ENCODE measurements at regions not wholly inside any gene's neighbourhood (a gene's known extent, or its start where the extent isn't known, plus 50 kb on each side); places are given as distances from the start of the nearest gene placed in this dataset.
"Not testable (repeated sequence)": the region's sequence is repeated elsewhere in the genome, so short reads cannot be mapped to it uniquely, and the experiment has no call there.

DNA sequence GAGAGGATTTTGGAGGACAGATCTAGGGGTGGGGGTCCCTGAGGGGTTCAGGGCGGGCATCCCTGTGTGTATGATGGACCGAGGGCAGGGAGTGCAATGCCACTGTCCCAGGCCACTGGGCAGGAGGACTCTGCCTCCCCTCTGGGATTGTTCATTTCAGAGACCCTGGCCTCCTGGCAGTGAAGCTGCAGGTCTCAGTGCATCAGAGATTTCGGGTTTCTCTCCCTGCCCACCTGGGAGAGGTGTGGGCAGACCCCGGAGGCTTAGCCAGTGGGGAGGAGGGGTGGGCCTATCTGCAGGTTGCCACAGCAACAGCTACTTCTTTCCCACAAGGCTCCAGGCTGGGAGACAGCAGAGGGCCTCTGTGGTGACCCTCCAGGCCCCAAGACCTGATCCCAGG is 80.1 kb upstream of the LRPAP1 start:
- Mint-ChIP-seq H3K4me1 (no peaks in the 10 kb centered on the region), H3K9me3 (no peaks in the 10 kb centered on the region), H3K36me3 (no peaks in the 10 kb centered on the region), H3K27me3 (no peaks in the 10 kb centered on the region), H3K27ac (no peak overlapping the region), H3K4me3 (no peak overlapping the region)

DNA sequence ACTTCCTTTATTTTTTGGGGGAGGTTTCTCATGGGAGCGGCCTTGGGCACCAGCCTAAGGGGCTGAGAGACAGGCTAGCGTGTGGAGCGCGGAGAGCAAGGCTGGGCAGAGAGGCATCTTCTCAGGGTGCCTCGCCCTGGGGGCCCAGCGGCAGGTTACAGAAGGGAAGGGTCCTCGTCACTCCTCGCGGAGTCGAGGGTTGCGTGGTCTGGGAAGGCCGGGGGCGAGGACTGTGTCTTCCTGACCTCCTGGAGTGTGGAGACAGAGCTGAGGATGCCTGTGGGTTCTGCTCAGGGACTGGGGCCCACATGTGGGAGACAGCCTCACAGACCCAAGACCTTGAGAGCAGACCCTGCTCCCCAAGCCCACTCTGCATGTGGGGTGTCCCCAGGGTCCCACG is 79.6 kb upstream of the LRPAP1 start:
- Mint-ChIP-seq H3K4me3 (no peak overlapping the region), H3K9me3 (no peaks in the 10 kb centered on the region), H3K27ac (no peak overlapping the region), H3K36me3 (no peaks in the 10 kb centered on the region), H3K27me3 (no peaks in the 10 kb centered on the region), H3K4me1 (no peaks in the 10 kb centered on the region)

DNA sequence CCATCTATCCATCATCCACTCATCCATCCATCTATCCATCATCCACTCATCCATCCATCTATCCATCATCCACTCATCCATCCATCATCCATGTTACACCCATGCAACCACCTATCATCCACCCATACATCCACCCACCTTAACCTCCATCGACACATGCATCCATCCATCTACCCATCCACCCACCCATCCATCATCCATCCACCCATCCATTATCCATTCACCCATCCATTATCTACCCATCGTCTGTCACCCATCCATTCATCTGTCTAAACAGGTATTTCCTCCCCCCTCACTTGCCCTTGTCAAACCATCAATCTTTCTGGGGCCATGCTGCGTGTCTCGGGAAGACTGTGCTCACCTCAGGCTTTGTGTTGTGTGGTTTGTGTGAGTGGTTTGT is 78.6 kb upstream of the LRPAP1 start:
- not testable (repeated sequence) for H3K4me3 Mint-ChIP-seq, H3K27ac Mint-ChIP-seq, H3K27me3 Mint-ChIP-seq, H3K4me1 Mint-ChIP-seq, H3K9me3 Mint-ChIP-seq, H3K36me3 Mint-ChIP-seq

DNA sequence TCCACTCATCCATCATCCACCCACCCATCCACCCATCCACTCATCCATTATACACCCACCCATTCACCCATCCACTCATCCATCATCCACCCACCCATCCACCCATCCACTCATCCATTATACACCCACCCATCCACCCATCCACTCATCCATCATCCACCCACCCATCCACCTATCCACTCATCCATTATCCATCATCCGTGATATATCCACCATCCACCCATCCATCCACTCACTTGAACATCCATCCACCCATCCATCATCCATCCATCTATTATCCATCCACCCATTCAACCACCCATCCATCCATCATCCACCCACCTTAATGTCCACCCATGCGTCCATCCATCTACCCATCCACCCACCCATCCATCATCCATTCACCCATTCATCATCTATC is 77.7 kb upstream of the LRPAP1 start:
- H3K27ac Mint-ChIP-seq, H3K36me3 Mint-ChIP-seq, H3K9me3 Mint-ChIP-seq, H3K27me3 Mint-ChIP-seq, H3K4me3 Mint-ChIP-seq, H3K4me1 Mint-ChIP-seq: not testable (repeated sequence)

GRCh38 chr4:3607690-3608552 is 75.7 kb upstream of the LRPAP1 start:
- Mint-ChIP-seq H3K36me3 (no peaks in the 10 kb centered on the region), H3K4me1 (no peaks in the 10 kb centered on the region), H3K27me3 (no peaks in the 10 kb centered on the region), H3K27ac (no peak overlapping the region), H3K9me3 (no peaks in the 10 kb centered on the region), H3K4me3 (no peak overlapping the region)

GRCh38 chr4:3606850-3607249 is 74.6 kb upstream of the LRPAP1 start:
- not testable (repeated sequence) for H3K27me3 Mint-ChIP-seq, H3K27ac Mint-ChIP-seq, H3K9me3 Mint-ChIP-seq, H3K36me3 Mint-ChIP-seq, H3K4me1 Mint-ChIP-seq, H3K4me3 Mint-ChIP-seq

DNA sequence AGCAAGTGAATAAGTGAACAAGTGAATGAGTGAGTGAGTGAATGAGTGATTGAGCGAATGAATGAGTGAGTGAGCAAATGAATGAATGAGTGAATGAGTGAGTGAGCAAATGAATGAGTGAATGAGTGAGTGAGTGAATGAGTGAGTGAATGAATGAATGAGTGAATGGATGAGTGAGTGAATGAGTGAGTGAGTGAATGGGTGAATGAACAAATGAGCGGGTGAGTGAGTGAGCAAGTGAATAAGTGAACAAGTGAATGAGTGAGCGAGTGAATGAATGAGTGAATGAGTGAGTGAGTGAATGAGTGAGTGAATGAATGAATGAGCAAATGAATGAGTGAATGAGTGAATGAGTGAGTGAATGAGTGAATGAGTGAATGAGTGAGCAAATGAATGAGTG is 74.0 kb upstream of the LRPAP1 start:
- H3K9me3 Mint-ChIP-seq, H3K36me3 Mint-ChIP-seq: not testable (repeated sequence)

GRCh38 chr4:3605491-3605890 is 73.3 kb upstream of the LRPAP1 start:
- no peaks in the 10 kb centered on the region for H3K4me1 Mint-ChIP-seq
- H3K9me3 Mint-ChIP-seq = no peaks in the 10 kb centered on the region
- no peak overlapping the region for H3K27ac Mint-ChIP-seq
- H3K36me3 Mint-ChIP-seq = no peaks in the 10 kb centered on the region
- H3K4me3 Mint-ChIP-seq = no peak overlapping the region
- no peaks in the 10 kb centered on the region for H3K27me3 Mint-ChIP-seq

More for the DNA sequence above, 74.0 kb upstream of the LRPAP1 start:
- H3K4me1 Mint-ChIP-seq, H3K4me3 Mint-ChIP-seq, H3K27ac Mint-ChIP-seq, H3K27me3 Mint-ChIP-seq: not testable (repeated sequence)

GRCh38 chr4:3602886-3603645 is 70.8 kb upstream of the LRPAP1 start:
- not testable (repeated sequence) for H3K27ac Mint-ChIP-seq, H3K36me3 Mint-ChIP-seq, H3K4me1 Mint-ChIP-seq, H3K9me3 Mint-ChIP-seq, H3K4me3 Mint-ChIP-seq, H3K27me3 Mint-ChIP-seq

GRCh38 chr4:3601992-3602391 is 69.8 kb upstream of the LRPAP1 start:
- no peak overlapping the region for H3K4me3 Mint-ChIP-seq
- H3K9me3 Mint-ChIP-seq = no peaks in the 10 kb centered on the region
- H3K36me3 Mint-ChIP-seq = no peaks in the 10 kb centered on the region
- H3K4me1 Mint-ChIP-seq = no peaks in the 10 kb centered on the region
- H3K27ac Mint-ChIP-seq = no peak overlapping the region
- no peaks in the 10 kb centered on the region for H3K27me3 Mint-ChIP-seq

GRCh38 chr4:3601108-3601690 is 69.0 kb upstream of the LRPAP1 start:
- not testable (repeated sequence) for H3K9me3 Mint-ChIP-seq, H3K27ac Mint-ChIP-seq, H3K4me1 Mint-ChIP-seq, H3K36me3 Mint-ChIP-seq, H3K27me3 Mint-ChIP-seq, H3K4me3 Mint-ChIP-seq

- peaks cover 3% of the 10 kb centered on the region for H3K27me3 Mint-ChIP-seq
These were observed 67.7 kb upstream of the LRPAP1 start for GRCh38 chr4:3599951-3600350.

GRCh38 chr4:3598695-3599227 is 66.5 kb upstream of the LRPAP1 start:
- no peak overlapping the region for H3K27ac Mint-ChIP-seq
- no peaks in the 10 kb centered on the region for H3K36me3 Mint-ChIP-seq
- H3K27me3 Mint-ChIP-seq = peaks cover 8% of the 10 kb centered on the region
- no peak overlapping the region for H3K4me3 Mint-ChIP-seq
- no peaks in the 10 kb centered on the region for H3K9me3 Mint-ChIP-seq
- H3K4me1 Mint-ChIP-seq = no peaks in the 10 kb centered on the region

More at GRCh38 chr4:3599951-3600350, 67.7 kb upstream of the LRPAP1 start:
- Mint-ChIP-seq H3K4me1 (no peaks in the 10 kb centered on the region), H3K4me3 (no peak overlapping the region), H3K36me3 (no peaks in the 10 kb centered on the region), H3K27ac (no peak overlapping the region), H3K9me3 (no peaks in the 10 kb centered on the region)

GRCh38 chr4:3597896-3598505 is 65.8 kb upstream of the LRPAP1 start:
- H3K27me3 Mint-ChIP-seq, H3K36me3 Mint-ChIP-seq, H3K4me1 Mint-ChIP-seq, H3K4me3 Mint-ChIP-seq, H3K9me3 Mint-ChIP-seq, H3K27ac Mint-ChIP-seq: not testable (repeated sequence)

GRCh38 chr4:3596957-3597733 is 64.9 kb upstream of the LRPAP1 start:
- not testable (repeated sequence) for H3K4me3 Mint-ChIP-seq, H3K9me3 Mint-ChIP-seq, H3K27ac Mint-ChIP-seq, H3K36me3 Mint-ChIP-seq, H3K27me3 Mint-ChIP-seq, H3K4me1 Mint-ChIP-seq
